ENCODE measurements at regions not wholly inside any gene's neighbourhood (a gene's known extent, or its start where the extent isn't known, plus 50 kb on each side); places are given as distances from the start of the nearest gene placed in this dataset.

GRCh38 chrX:9130031-9130430 is 96.1 kb upstream of the FAM9B start:
- TF ChIP-seq CTCF (optimal IDR thresholded peaks at IDR 0.05 in 1 of 3, IDR thresholded peaks at IDR 0.05 in 1 of 3, conservative IDR thresholded peaks at IDR 0.05 in 1 of 3; ENCODE audit: extremely low read depth in 1 of 3, insufficient read depth in 2 of 3, low read length in 3 of 3) (no peak), EZH2 (IDR thresholded peaks at IDR 0.05; ENCODE audit: low read length) (no peak)

All from keratinocyte (primary cell).